ENCODE measurements at regions not wholly inside any gene's neighbourhood (a gene's known extent, or its start where the extent isn't known, plus 50 kb on each side); places are given as distances from the start of the nearest gene placed in this dataset.

- Mint-ChIP-seq H3K27me3 (peaks cover 6 to 7% of the 10 kb centered on the region in 2 donors), H3K4me1 (ENCODE audit: low read depth in 2 of 2) (peaks cover 17 to 27% of the 10 kb centered on the region in 2 donors)
Measured at GRCh38 chr10:113381416-113381815, 171.4 kb upstream of the HABP2 start.

DNA sequence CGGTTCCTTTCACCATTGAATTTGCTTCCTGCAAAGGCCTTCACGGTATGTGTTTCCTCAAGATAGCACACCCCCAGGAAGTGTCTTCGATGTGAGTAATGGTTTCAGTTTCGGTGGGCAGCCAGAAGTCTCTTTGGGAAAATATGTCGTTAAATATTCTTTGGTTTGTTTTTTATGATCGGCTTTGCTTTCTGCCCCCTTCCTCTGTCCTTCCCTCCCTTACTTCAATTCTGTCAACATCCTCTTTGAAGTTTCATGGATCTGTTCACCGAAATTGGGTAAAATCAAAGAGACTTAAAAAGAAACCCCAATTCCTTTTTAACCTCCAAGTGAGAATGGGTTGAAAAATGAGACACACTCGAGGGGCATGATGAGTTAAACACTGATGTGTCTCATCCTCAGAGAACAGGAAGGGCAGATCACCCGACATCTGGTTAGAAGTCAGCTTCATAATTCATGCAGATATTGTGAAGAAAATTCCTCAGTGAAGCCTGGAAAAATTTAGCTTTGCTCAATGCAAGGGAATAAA is 170.8 kb upstream of the HABP2 start:
- peak; percentile 24 to 34 (median 25) for DNase-seq
- peaks cover 17 to 27% of the 10 kb centered on the region in 2 donors for H3K4me1 Mint-ChIP-seq (ENCODE audit: low read depth in 2 of 2)
- H3K9me3 Mint-ChIP-seq, result no peaks in the 10 kb centered on the region
- peaks cover 11 to 13% of the 10 kb centered on the region in 2 donors for H3K27me3 Mint-ChIP-seq
- no peaks in the 10 kb centered on the region for H3K36me3 Mint-ChIP-seq (ENCODE audit: insufficient read depth)
- H3K4me3 Mint-ChIP-seq, result peak overlapping the region; percentile 85 to 86
- peak; percentile 76 for ATAC-seq (replicated peaks)
- peak overlapping the region; percentile 98 to 99 for H3K27ac Mint-ChIP-seq

More at GRCh38 chr10:113381416-113381815, 171.4 kb upstream of the HABP2 start:
- DNase-seq (no peak), ATAC-seq (replicated peaks) (no peak)
- H3K4me3 Mint-ChIP-seq, result peak overlapping the region; percentile 85 to 86
- H3K36me3 Mint-ChIP-seq (ENCODE audit: insufficient read depth), result no peaks in the 10 kb centered on the region
- H3K27ac Mint-ChIP-seq, result peak overlapping the region; percentile 98 to 99
- no peaks in the 10 kb centered on the region for H3K9me3 Mint-ChIP-seq

DNA sequence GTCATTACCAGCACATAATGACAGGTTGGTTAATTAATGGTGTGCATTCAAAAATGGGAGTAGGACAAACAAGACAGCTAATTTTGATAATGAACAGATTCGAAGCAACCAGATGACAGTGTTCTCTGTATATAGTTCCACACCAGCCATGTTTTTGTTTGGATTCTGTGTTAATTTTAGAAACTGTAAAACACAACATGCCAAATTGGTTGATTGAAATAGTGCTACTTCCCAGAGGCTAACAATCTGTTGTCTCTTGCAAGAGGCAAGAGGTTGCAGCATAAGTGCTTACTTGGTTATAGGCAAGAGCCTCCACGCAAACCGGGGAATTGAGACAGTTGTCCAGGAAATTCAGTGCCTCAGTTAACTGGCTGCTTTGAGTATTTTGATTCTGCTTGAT is 170.2 kb upstream of the HABP2 start:
- DNase-seq, result no peak
- peak overlapping the region; percentile 85 to 86 for H3K4me3 Mint-ChIP-seq

DNA sequence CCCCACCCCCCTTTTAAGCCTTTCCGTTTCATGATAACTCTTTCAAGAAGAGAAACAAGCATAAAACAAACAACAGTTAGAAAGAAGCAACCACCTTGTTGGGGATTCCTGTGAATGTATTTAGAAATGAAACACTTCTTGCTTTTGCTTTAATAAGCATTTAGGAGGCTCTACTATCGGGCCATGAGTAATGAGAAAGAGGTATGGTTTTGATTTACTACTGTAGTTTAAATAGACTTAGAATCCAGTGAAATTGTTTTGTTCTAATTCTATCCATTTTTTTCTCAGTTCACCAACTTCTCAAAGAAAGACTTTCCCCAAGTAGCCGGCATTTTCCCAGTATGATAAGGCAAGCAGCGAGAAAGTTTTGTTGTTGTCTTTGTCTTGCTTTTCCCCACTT is 168.7 kb upstream of the HABP2 start:
- no peaks in the 10 kb centered on the region for H3K36me3 Mint-ChIP-seq (ENCODE audit: insufficient read depth)
- H3K4me3 Mint-ChIP-seq, result no peak overlapping the region
- DNase-seq (no peak), ATAC-seq (replicated peaks) (no peak)
- peaks cover 5 to 15% of the 10 kb centered on the region in 2 donors for H3K27me3 Mint-ChIP-seq
- no peaks in the 10 kb centered on the region for H3K9me3 Mint-ChIP-seq
- no peak overlapping the region for H3K27ac Mint-ChIP-seq
- H3K4me1 Mint-ChIP-seq (ENCODE audit: low read depth in 2 of 2), result peaks cover 17 to 27% of the 10 kb centered on the region in 2 donors

More for the DNA sequence above, 170.2 kb upstream of the HABP2 start:
- no peaks in the 10 kb centered on the region for H3K36me3 Mint-ChIP-seq (ENCODE audit: insufficient read depth)
- H3K27me3 Mint-ChIP-seq, result peaks cover 7 to 15% of the 10 kb centered on the region in 2 donors
- no peak for ATAC-seq (replicated peaks)
- H3K9me3 Mint-ChIP-seq, result no peaks in the 10 kb centered on the region
- H3K4me1 Mint-ChIP-seq (ENCODE audit: low read depth in 2 of 2), result peaks cover 17 to 27% of the 10 kb centered on the region in 2 donors
- peak overlapping the region; percentile 98 to 99 for H3K27ac Mint-ChIP-seq

GRCh38 chr10:113385021-113385999 is 167.5 kb upstream of the HABP2 start:
- no peaks in the 10 kb centered on the region for H3K9me3 Mint-ChIP-seq
- peaks cover 15 to 21% of the 10 kb centered on the region in 2 donors for H3K27me3 Mint-ChIP-seq
- H3K27ac Mint-ChIP-seq, result peak overlapping the region; percentile 27 to 68
- H3K4me1 Mint-ChIP-seq (ENCODE audit: low read depth in 2 of 2), result peaks cover 17 to 27% of the 10 kb centered on the region in 2 donors
- peak overlapping the region; percentile 16 to 21 for H3K4me3 Mint-ChIP-seq
- peak; percentile 55 to 60 (median 58) for DNase-seq
- no peaks in the 10 kb centered on the region for H3K36me3 Mint-ChIP-seq (ENCODE audit: insufficient read depth)
- peak; percentile 95 for ATAC-seq (replicated peaks)

- peaks cover 17 to 27% of the 10 kb centered on the region in 2 donors for H3K4me1 Mint-ChIP-seq (ENCODE audit: low read depth in 2 of 2)
- peaks cover 19 to 27% of the 10 kb centered on the region in 2 donors for H3K27me3 Mint-ChIP-seq
- no peak for DNase-seq
Measured at GRCh38 chr10:113386005-113386404, 166.8 kb upstream of the HABP2 start.

GRCh38 chr10:113389969-113390368 is 162.9 kb upstream of the HABP2 start:
- no peak overlapping the region for H3K4me3 Mint-ChIP-seq
- H3K27ac Mint-ChIP-seq, result no peak overlapping the region
- ATAC-seq (replicated peaks) (no peak), DNase-seq (no peak)
- no peaks in the 10 kb centered on the region for H3K9me3 Mint-ChIP-seq
- H3K36me3 Mint-ChIP-seq (ENCODE audit: insufficient read depth), result no peaks in the 10 kb centered on the region
- H3K4me1 Mint-ChIP-seq (ENCODE audit: low read depth in 2 of 2), result peaks cover 4% of the 10 kb centered on the region in 2 donors
- H3K27me3 Mint-ChIP-seq, result peaks cover 26 to 38% of the 10 kb centered on the region in 2 donors

More at GRCh38 chr10:113386005-113386404, 166.8 kb upstream of the HABP2 start:
- H3K27ac Mint-ChIP-seq, result no peak overlapping the region
- no peaks in the 10 kb centered on the region for H3K36me3 Mint-ChIP-seq (ENCODE audit: insufficient read depth)
- ATAC-seq (replicated peaks), result no peak
- H3K4me3 Mint-ChIP-seq, result no peak overlapping the region
- no peaks in the 10 kb centered on the region for H3K9me3 Mint-ChIP-seq

DNA sequence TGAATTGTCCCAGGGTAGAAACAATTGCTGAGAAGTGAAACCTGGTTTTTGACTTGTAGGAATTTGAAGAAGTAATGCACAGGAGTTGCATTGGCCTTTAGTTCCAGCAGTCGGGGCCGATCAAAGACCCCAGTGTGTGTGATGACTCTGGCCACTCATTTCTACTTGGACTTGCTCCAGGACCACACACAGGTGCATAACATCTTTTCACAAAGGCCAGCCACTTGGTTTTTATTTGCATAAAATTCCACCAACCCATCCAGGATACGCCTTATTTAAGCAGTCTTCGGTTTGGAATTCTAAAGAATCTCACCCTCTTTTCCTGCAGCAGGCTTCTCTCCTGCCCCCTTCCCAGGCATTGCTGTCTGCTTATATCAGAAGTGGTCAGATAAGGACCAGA is 162.0 kb upstream of the HABP2 start:
- no peaks in the 10 kb centered on the region for H3K36me3 Mint-ChIP-seq (ENCODE audit: insufficient read depth)
- H3K4me1 Mint-ChIP-seq (ENCODE audit: low read depth in 2 of 2), result no peaks in the 10 kb centered on the region
- ATAC-seq (replicated peaks) (no peak), DNase-seq (no peak)
- no peak overlapping the region for H3K4me3 Mint-ChIP-seq
- no peak overlapping the region for H3K27ac Mint-ChIP-seq
- peaks cover 26 to 36% of the 10 kb centered on the region in 2 donors for H3K27me3 Mint-ChIP-seq
- no peaks in the 10 kb centered on the region for H3K9me3 Mint-ChIP-seq

DNA sequence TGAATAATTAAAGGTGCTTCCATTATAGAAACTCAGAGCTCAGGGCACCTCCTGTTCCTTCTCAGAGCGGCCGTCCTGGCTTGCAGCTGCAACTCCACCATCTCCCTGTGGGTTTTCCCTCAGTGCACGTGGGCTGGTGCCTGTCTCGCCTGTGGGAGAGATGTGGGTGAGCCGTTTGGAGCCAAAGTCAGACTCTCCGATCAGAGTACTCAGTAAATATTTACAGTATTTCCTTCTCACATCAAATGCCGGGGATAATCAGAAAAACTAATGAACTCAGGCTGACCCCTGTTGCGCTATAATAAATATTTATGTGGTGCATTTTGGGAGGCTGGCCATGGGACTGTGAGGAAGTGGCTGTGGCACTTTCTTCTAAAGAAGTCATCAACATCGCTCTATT is 155.8 kb upstream of the HABP2 start:
- H3K9me3 Mint-ChIP-seq, result no peaks in the 10 kb centered on the region
- no peaks in the 10 kb centered on the region for H3K36me3 Mint-ChIP-seq (ENCODE audit: insufficient read depth)
- DNase-seq (no peak), ATAC-seq (replicated peaks) (no peak)
- H3K27me3 Mint-ChIP-seq, result peaks cover 10 to 21% of the 10 kb centered on the region in 2 donors
- no peak overlapping the region for H3K4me3 Mint-ChIP-seq
- H3K4me1 Mint-ChIP-seq (ENCODE audit: low read depth in 2 of 2), result no peaks in the 10 kb centered on the region
- no peak overlapping the region for H3K27ac Mint-ChIP-seq

DNA sequence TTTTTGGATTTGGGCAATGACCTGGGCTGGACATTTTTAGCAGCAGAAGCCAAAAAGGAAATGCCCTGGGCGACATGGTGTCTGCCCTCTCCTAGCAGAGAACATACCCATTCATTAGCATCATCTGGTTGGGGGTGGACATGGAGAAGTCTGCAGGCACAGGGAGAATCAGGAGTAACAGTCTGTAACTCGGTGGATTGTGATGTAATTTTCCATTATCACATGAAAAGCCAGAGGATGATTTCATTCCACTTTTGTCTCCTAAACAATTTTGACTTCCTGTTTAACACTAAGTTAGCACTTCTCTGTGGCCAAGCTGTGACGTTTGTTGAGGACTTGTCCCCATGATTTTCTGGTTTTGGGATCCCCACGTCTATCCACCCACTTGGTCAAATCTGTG is 153.8 kb upstream of the HABP2 start:
- ATAC-seq (replicated peaks) (no peak), DNase-seq (no peak)
- no peaks in the 10 kb centered on the region for H3K9me3 Mint-ChIP-seq
- no peaks in the 10 kb centered on the region for H3K4me1 Mint-ChIP-seq (ENCODE audit: low read depth in 2 of 2)
- H3K4me3 Mint-ChIP-seq, result no peak overlapping the region
- H3K27me3 Mint-ChIP-seq, result peaks cover 4 to 13% of the 10 kb centered on the region in 2 donors
- H3K27ac Mint-ChIP-seq, result no peak overlapping the region
- no peaks in the 10 kb centered on the region for H3K36me3 Mint-ChIP-seq (ENCODE audit: insufficient read depth)

DNA sequence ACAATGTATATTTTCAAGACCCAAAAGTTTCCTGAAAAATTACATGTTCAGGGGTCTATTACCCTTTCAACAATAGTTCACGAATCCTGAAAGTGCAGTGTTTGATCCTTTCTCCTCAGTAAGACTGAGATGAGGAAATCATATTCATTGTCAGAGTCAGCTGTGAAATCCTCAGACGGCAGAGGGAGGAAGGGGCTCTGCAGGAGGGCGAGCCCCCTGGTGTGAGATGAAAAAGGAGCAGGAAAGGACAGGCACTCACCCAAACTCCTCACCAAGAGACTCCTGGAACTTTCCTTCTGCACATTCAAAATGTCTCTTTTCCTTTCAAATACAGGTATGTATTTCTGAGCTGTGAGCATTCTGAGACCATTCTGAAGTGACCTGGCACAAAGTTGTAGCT is 150.3 kb upstream of the HABP2 start:
- Mint-ChIP-seq H3K4me1 (ENCODE audit: low read depth in 2 of 2) (no peaks in the 10 kb centered on the region), H3K4me3 (no peak overlapping the region), H3K27me3 (peaks cover 8 to 26% of the 10 kb centered on the region in 2 donors), H3K9me3 (no peaks in the 10 kb centered on the region), H3K27ac (no peak overlapping the region), H3K36me3 (ENCODE audit: insufficient read depth) (no peaks in the 10 kb centered on the region)
- DNase-seq, result no peak
- ATAC-seq (replicated peaks), result no peak

DNA sequence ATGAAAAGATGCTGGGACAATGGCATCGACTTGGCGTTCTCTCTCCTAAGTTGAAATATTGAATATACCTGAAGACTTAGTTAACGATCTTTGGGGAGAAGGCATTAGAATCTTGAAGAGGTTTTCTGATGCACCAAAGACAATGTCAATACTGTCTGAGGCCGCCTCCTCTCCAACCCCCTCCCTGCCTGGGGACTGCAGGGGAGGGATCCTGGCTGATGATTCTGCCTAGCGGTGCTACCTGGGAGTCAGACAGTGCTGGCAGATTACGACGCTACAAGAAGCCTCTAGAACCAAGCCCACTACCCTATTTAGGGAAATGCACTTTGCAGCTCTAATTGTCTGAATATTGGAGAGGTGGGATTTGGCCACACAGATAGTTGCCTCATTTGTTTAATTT is 145.6 kb upstream of the HABP2 start:
- no peak overlapping the region for H3K27ac Mint-ChIP-seq
- H3K27me3 Mint-ChIP-seq, result peaks cover 27 to 47% of the 10 kb centered on the region in 2 donors
- H3K4me1 Mint-ChIP-seq (ENCODE audit: low read depth in 2 of 2), result no peaks in the 10 kb centered on the region
- DNase-seq (no peak), ATAC-seq (replicated peaks) (no peak)
- no peaks in the 10 kb centered on the region for H3K36me3 Mint-ChIP-seq (ENCODE audit: insufficient read depth)
- H3K9me3 Mint-ChIP-seq, result no peaks in the 10 kb centered on the region
- H3K4me3 Mint-ChIP-seq, result no peak overlapping the region

GRCh38 chr10:113409175-113409574 is 143.7 kb upstream of the HABP2 start:
- H3K4me3 Mint-ChIP-seq, result no peak overlapping the region

More at GRCh38 chr10:113409175-113409574, 143.7 kb upstream of the HABP2 start:
- H3K9me3 Mint-ChIP-seq, result no peaks in the 10 kb centered on the region
- H3K27ac Mint-ChIP-seq, result no peak overlapping the region
- no peaks in the 10 kb centered on the region for H3K36me3 Mint-ChIP-seq (ENCODE audit: insufficient read depth)
- ATAC-seq (replicated peaks) (no peak), DNase-seq (no peak)
- H3K4me1 Mint-ChIP-seq (ENCODE audit: low read depth in 2 of 2), result no peaks in the 10 kb centered on the region
- H3K27me3 Mint-ChIP-seq, result peaks cover 27 to 52% of the 10 kb centered on the region in 2 donors
